GM18861 (cell line): ENCODE measurements at regions not wholly inside any gene's neighbourhood (a gene's known extent, or its start where the extent isn't known, plus 50 kb on each side); places are given as distances from the start of the nearest gene placed in this dataset.

ENCODE experiments used
- ATAC-seq: cut with Tn5 transposase; IDR thresholded peaks from one replicate; pipeline ENCODE4 v1.9.1; 2021; ENCODE audit not compliant: unreplicated experiment

GRCh38 chr6:87860902-87861301, 158.9 kb upstream of the AKIRIN2 start:
- no peak for ATAC-seq

GRCh38 chr6:87858440-87858839, 156.4 kb upstream of the AKIRIN2 start:
- ATAC-seq, result no peak

- no peak for ATAC-seq
Measured at GRCh38 chr6:87851674-87852299, 149.8 kb upstream of the AKIRIN2 start.

GRCh38 chr6:87848616-87849015, 146.6 kb upstream of the AKIRIN2 start:
- no peak for ATAC-seq

- ATAC-seq, result no peak
Measured at GRCh38 chr6:87847830-87848210, 145.8 kb upstream of the AKIRIN2 start.

GRCh38 chr6:87847135-87847829, 145.2 kb upstream of the AKIRIN2 start:
- ATAC-seq, result no peak

- no peak for ATAC-seq
Measured at GRCh38 chr6:87846434-87846833, 144.4 kb upstream of the AKIRIN2 start.

GRCh38 chr6:87840324-87840723, 138.3 kb upstream of the AKIRIN2 start:
- no peak for ATAC-seq

- no peak for ATAC-seq
Measured at GRCh38 chr6:87837876-87838275, 135.8 kb upstream of the AKIRIN2 start.

GRCh38 chr6:87837444-87837843, 135.4 kb upstream of the AKIRIN2 start:
- ATAC-seq, result no peak

GRCh38 chr6:87832025-87832825, 130.2 kb upstream of the AKIRIN2 start:
- ATAC-seq, result peak; percentile 80

- ATAC-seq, result no peak
Measured at GRCh38 chr6:87830907-87831306, 128.9 kb upstream of the AKIRIN2 start.

- ATAC-seq, result no peak
Measured at GRCh38 chr6:87829622-87830121, 127.6 kb upstream of the AKIRIN2 start.

- no peak for ATAC-seq
Measured at GRCh38 chr6:87828044-87828443, 126.0 kb upstream of the AKIRIN2 start.

GRCh38 chr6:87827346-87827745, 125.3 kb upstream of the AKIRIN2 start:
- ATAC-seq, result no peak

- no peak for ATAC-seq
Measured at GRCh38 chr6:87826424-87826823, 124.4 kb upstream of the AKIRIN2 start.

GRCh38 chr6:87825821-87826221, 123.8 kb upstream of the AKIRIN2 start:
- ATAC-seq, result peak; percentile 65

GRCh38 chr6:87824958-87825491, 123.0 kb upstream of the AKIRIN2 start:
- no peak for ATAC-seq

GRCh38 chr6:87822011-87822410, 120.0 kb upstream of the AKIRIN2 start:
- ATAC-seq, result no peak

- no peak for ATAC-seq
Measured at GRCh38 chr6:87820343-87820984, 118.4 kb upstream of the AKIRIN2 start.

- ATAC-seq, result no peak
Measured at GRCh38 chr6:87817183-87817582, 115.2 kb upstream of the AKIRIN2 start.
